ENCODE measurements at regions not wholly inside any gene's neighbourhood (a gene's known extent, or its start where the extent isn't known, plus 50 kb on each side); places are given as distances from the start of the nearest gene placed in this dataset.

- no peak for ATAC-seq
- H3K9me3 ChIP-seq, result no peaks in the 10 kb centered on the region
- 47 to 58% methylated on average over 4 of the region's 4 CpGs for WGBS, 2 donors
- no peak for TF ChIP-seq POLR2A (IDR thresholded peaks at IDR 0.05)
- TF ChIP-seq, protein P1, sequence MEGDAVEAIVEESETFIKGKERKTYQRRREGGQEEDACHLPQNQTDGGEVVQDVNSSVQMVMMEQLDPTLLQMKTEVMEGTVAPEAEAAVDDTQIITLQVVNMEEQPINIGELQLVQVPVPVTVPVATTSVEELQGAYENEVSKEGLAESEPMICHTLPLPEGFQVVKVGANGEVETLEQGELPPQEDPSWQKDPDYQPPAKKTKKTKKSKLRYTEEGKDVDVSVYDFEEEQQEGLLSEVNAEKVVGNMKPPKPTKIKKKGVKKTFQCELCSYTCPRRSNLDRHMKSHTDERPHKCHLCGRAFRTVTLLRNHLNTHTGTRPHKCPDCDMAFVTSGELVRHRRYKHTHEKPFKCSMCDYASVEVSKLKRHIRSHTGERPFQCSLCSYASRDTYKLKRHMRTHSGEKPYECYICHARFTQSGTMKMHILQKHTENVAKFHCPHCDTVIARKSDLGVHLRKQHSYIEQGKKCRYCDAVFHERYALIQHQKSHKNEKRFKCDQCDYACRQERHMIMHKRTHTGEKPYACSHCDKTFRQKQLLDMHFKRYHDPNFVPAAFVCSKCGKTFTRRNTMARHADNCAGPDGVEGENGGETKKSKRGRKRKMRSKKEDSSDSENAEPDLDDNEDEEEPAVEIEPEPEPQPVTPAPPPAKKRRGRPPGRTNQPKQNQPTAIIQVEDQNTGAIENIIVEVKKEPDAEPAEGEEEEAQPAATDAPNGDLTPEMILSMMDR (IDR thresholded peaks at IDR 0.05), result no peak
- intact Hi-C loops (cut with DNase I), result no loop called here
- no peaks in the 10 kb centered on the region for H3K36me3 ChIP-seq (replicated peaks in 1 of 2; ENCODE audit: insufficient read depth in 1 of 2, low read depth in 2 of 2)
- DNase-seq, result no peak
- no peaks in the 10 kb centered on the region for H3K27me3 ChIP-seq
- no peaks in the 10 kb centered on the region for H3K4me1 ChIP-seq
- no peak overlapping the region for H3K4me3 ChIP-seq
- H3K27ac ChIP-seq, result no peak overlapping the region
Measured at GRCh38 chr5:153866176-153866575, 172.5 kb downstream of the FAM114A2 start.

GRCh38 chr5:153865016-153865415 lies 173.7 kb downstream of the FAM114A2 start:
- Histone ChIP-seq H3K27ac (no peak overlapping the region), H3K4me1 (no peaks in the 10 kb centered on the region), H3K4me3 (no peak overlapping the region), H3K36me3 (replicated peaks in 1 of 2; ENCODE audit: insufficient read depth in 1 of 2, low read depth in 2 of 2) (no peaks in the 10 kb centered on the region), H3K27me3 (no peaks in the 10 kb centered on the region), H3K9me3 (no peaks in the 10 kb centered on the region)
- WGBS, 2 donors, result 42 to 57% methylated on average over 2 of the region's 2 CpGs
- ATAC-seq, result no peak
- TF ChIP-seq POLR2A (IDR thresholded peaks at IDR 0.05), result no peak
- TF ChIP-seq, protein P1 (IDR thresholded peaks at IDR 0.05), result no peak
- intact Hi-C loops (cut with DNase I), result no loop called here
- no peak for DNase-seq

DNA sequence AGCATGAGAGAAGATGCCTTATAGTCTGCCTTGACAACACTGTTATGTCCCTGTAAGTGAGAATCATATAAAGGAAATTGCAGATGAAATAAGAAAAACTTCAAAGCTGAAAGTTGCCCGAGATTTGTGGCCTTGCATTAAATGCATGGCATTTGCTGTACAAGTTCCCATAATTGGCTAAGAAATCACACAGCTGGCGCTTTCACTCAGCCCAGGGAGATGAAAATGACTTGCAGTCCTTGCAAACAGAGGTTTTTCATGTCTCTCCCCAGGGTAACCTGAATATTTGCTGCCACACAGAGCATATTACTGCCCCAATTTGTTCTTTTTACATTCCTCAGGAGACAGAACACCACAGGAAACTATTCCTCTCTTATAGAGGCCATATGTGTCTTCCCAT lies 174.8 kb downstream of the FAM114A2 start:
- 56 to 79% methylated on average over 2 of the region's 2 CpGs for WGBS, 2 donors
- TF ChIP-seq POLR2A (IDR thresholded peaks at IDR 0.05), result no peak
- TF ChIP-seq, protein P1 (IDR thresholded peaks at IDR 0.05), result no peak
- H3K4me1 ChIP-seq, result no peaks in the 10 kb centered on the region
- no peaks in the 10 kb centered on the region for H3K9me3 ChIP-seq
- no peaks in the 10 kb centered on the region for H3K27me3 ChIP-seq
- DNase-seq (no peak), ATAC-seq (no peak)
- intact Hi-C loops (cut with DNase I), result no loop called here
- no peaks in the 10 kb centered on the region for H3K36me3 ChIP-seq (replicated peaks in 1 of 2; ENCODE audit: insufficient read depth in 1 of 2, low read depth in 2 of 2)
- H3K27ac ChIP-seq, result no peak overlapping the region
- no peak overlapping the region for H3K4me3 ChIP-seq

All from body of pancreas (tissue), 4 donors.